Adrenal gland (tissue), 5 donors: ENCODE measurements at regions not wholly inside any gene's neighbourhood (a gene's known extent, or its start where the extent isn't known, plus 50 kb on each side); places are given as distances from the start of the nearest gene placed in this dataset.

Experiments
- POLR2A ChIP-seq, 2 donors: fragments of 450-650 bp; IDR thresholded peaks; one replicate each; pipeline ENCODE4 v1.6.1; 2017; ENCODE audit warnings: antibody characterized with exemption in 2 of 2, mild to moderate bottlenecking in 2 of 2, moderate library complexity in 1 of 2
- TF ChIP-seq, protein P1 (sequence below), 6 experiments: fragments of 450-650 bp in 4 of 6; fragments of 200-600 bp in 2 of 6; sonication (generic) in 1 of 6; IDR thresholded peaks; 1 replicate in 5 of 6; 2 replicates in 1 of 6; pipeline versions ENCODE4 v1.5.1 to v1.8.0; 2016 to 2021; ENCODE audit warnings: antibody characterized with exemption in 6 of 6, mild to moderate bottlenecking in 2 of 6, moderate library complexity in 1 of 6
- donor health status: DM: no; HTN: no; CAD: no.

DNA sequence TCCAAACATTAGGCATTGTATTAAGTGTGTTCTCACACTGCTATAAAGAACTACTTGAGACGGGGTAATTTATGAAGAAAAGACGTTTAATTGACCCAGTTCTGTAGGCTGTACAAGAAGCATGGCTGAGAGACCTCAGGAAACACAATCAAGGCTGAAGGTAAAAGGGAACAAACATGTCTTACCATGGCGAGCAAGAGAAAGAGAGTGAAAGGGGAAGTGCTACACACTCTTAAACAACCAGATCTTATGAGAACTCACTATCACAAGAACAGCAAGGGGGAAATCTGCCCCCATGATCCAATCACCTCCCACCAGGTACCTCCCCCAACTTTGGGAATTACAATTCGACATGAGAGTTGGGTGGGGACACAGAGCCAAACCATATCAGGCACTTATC, 86.6 kb upstream of the TOP1 start:
- TF ChIP-seq, protein P1, sequence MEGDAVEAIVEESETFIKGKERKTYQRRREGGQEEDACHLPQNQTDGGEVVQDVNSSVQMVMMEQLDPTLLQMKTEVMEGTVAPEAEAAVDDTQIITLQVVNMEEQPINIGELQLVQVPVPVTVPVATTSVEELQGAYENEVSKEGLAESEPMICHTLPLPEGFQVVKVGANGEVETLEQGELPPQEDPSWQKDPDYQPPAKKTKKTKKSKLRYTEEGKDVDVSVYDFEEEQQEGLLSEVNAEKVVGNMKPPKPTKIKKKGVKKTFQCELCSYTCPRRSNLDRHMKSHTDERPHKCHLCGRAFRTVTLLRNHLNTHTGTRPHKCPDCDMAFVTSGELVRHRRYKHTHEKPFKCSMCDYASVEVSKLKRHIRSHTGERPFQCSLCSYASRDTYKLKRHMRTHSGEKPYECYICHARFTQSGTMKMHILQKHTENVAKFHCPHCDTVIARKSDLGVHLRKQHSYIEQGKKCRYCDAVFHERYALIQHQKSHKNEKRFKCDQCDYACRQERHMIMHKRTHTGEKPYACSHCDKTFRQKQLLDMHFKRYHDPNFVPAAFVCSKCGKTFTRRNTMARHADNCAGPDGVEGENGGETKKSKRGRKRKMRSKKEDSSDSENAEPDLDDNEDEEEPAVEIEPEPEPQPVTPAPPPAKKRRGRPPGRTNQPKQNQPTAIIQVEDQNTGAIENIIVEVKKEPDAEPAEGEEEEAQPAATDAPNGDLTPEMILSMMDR (IDR thresholded peaks at IDR 0.05): no peak
- no peak for TF ChIP-seq POLR2A (IDR thresholded peaks at IDR 0.05)
